HEK293 (cell line): ENCODE measurements at regions not wholly inside any gene's neighbourhood (a gene's known extent, or its start where the extent isn't known, plus 50 kb on each side); places are given as distances from the start of the nearest gene placed in this dataset.

Source experiments
- CTCF ChIA-PET: fragments of 350-600 bp; formaldehyde crosslinking; extraction: SDS; loops from one replicate; lab custom pipeline; 2021; ENCODE audit warnings: antibody characterized with exemption; lab: Yijun Ruan, JAX
- POLR2A ChIA-PET: fragments of 300-600 bp; formaldehyde crosslinking; extraction: SDS; loops from one replicate; lab custom pipeline; 2020; ENCODE audit warnings: antibody characterized with exemption, inconsistent platforms; lab: Yijun Ruan, JAX
- H3K27ac ChIP-seq: fragments of 200-500 bp; sonication (Bioruptor generic); 2 replicates; pipeline ENCODE4 v1.5.1; 2014; ENCODE audit warnings: low read depth, low read length, control low read depth, inconsistent platforms; ENCODE audit errors: extremely low read depth
- H3K36me3 ChIP-seq, 2 experiments: fragments of 200-500 bp in 1 of 2; sonication (Bioruptor generic) in 1 of 2; 1 replicate in 1 of 2; 2 replicates in 1 of 2; pipeline ENCODE4 v1.5.1; 2014 to 2017; ENCODE audit warnings: inconsistent platforms in 2 of 2, low read length in 2 of 2; ENCODE audit not compliant: control insufficient read depth in 2 of 2, insufficient read depth in 1 of 2
- H3K4me1 ChIP-seq: fragments of 200-500 bp; sonication (Bioruptor generic); 2 replicates; pipeline ENCODE4 v1.5.1; 2014; ENCODE audit warnings: mild to moderate bottlenecking, low read length, inconsistent platforms; ENCODE audit not compliant: control insufficient read depth, insufficient read depth
- H3K4me3 ChIP-seq: 2 replicates; pipeline ENCODE4 v1.5.1; 2011; ENCODE audit warnings: low read depth, mild to moderate bottlenecking, control low read depth, low read length, moderate library complexity
- H3K9me3 ChIP-seq: fragments of 200-500 bp; sonication (Bioruptor generic); 2 replicates; pipeline ENCODE4 v1.5.1; 2014; ENCODE audit warnings: low read depth, low read length, inconsistent platforms; ENCODE audit not compliant: control insufficient read depth, insufficient read depth
- GLI4 ChIP-seq: fragments of 450-650 bp; formaldehyde crosslinking; IDR thresholded peaks from 2 replicates; pipeline ENCODE4 v1.5.1; 2016; ENCODE audit warnings: missing biosample characterization, missing genetic modification characterization
- HOXA7 ChIP-seq: sonication (generic); formaldehyde crosslinking; IDR thresholded peaks from 2 replicates; pipeline ENCODE4 v1.8.1; 2022; ENCODE audit warnings: missing genetic modification reagents, borderline replicate concordance
- MEIS1 ChIP-seq: sonication (generic); formaldehyde crosslinking; IDR thresholded peaks from 2 replicates; pipeline ENCODE4 v1.8.1; 2022; ENCODE audit warnings: missing genetic modification reagents, mild to moderate bottlenecking, borderline replicate concordance
- REPIN1 ChIP-seq: fragments of 450-650 bp; formaldehyde crosslinking; IDR thresholded peaks from 2 replicates; pipeline ENCODE4 v1.5.1; 2017; ENCODE audit warnings: missing biosample characterization, missing genetic modification characterization, low read depth
- ZBTB1 ChIP-seq: fragments of 450-650 bp; formaldehyde crosslinking; IDR thresholded peaks from 2 replicates; pipeline ENCODE4 v1.5.1; 2016; ENCODE audit warnings: missing biosample characterization, missing genetic modification characterization
- ZBTB20 ChIP-seq: fragments of 450-650 bp; formaldehyde crosslinking; IDR thresholded peaks from 2 replicates; pipeline ENCODE4 v1.5.1; 2016; ENCODE audit warnings: missing biosample characterization, missing genetic modification characterization
- ZBTB7A ChIP-seq: fragments of 450-650 bp; formaldehyde crosslinking; IDR thresholded peaks from 2 replicates; pipeline ENCODE4 v1.5.1; 2016; ENCODE audit warnings: low read depth, missing biosample characterization, missing genetic modification characterization
- ZEB2 ChIP-seq: fragments of 450-650 bp; formaldehyde crosslinking; IDR thresholded peaks from 2 replicates; pipeline ENCODE4 v1.5.1; 2016; ENCODE audit warnings: missing biosample characterization, missing genetic modification characterization
- ZNF146 ChIP-seq: fragments of 450-650 bp; formaldehyde crosslinking; IDR thresholded peaks from 2 replicates; pipeline ENCODE4 v1.5.1; 2016; ENCODE audit warnings: missing biosample characterization, missing genetic modification characterization
- ZNF354C ChIP-seq: fragments of 450-650 bp; formaldehyde crosslinking; IDR thresholded peaks from 2 replicates; pipeline ENCODE4 v1.5.1; 2016; ENCODE audit warnings: missing biosample characterization, missing genetic modification characterization, low read depth, borderline replicate concordance
- ZNF362 ChIP-seq: fragments of 450-650 bp; formaldehyde crosslinking; IDR thresholded peaks from 2 replicates; pipeline ENCODE4 v1.5.1; 2016; ENCODE audit warnings: missing biosample characterization, missing genetic modification characterization
- ZNF394 ChIP-seq: fragments of 450-650 bp; formaldehyde crosslinking; IDR thresholded peaks from 2 replicates; pipeline ENCODE4 v1.5.1; 2016; ENCODE audit warnings: missing biosample characterization, missing genetic modification characterization, mild to moderate bottlenecking, moderate library complexity, borderline replicate concordance
- ZNF473 ChIP-seq: fragments of 450-650 bp; formaldehyde crosslinking; IDR thresholded peaks from 2 replicates; pipeline ENCODE4 v1.5.1; 2017; ENCODE audit warnings: missing biosample characterization, missing genetic modification characterization
- ZNF513 ChIP-seq: fragments of 450-650 bp; IDR thresholded peaks from 2 replicates; pipeline ENCODE4 v1.5.1; 2018; ENCODE audit warnings: missing biosample characterization, missing genetic modification characterization
- ZNF544 ChIP-seq: fragments of 450-650 bp; formaldehyde crosslinking; IDR thresholded peaks from 2 replicates; pipeline ENCODE4 v1.5.0; 2017; ENCODE audit warnings: missing biosample characterization, missing genetic modification characterization
- ZNF571 ChIP-seq: fragments of 450-650 bp; formaldehyde crosslinking; IDR thresholded peaks from 2 replicates; pipeline ENCODE4 v1.5.0; 2017; ENCODE audit warnings: missing biosample characterization, missing genetic modification characterization
- ZNF830 ChIP-seq: fragments of 450-650 bp; IDR thresholded peaks from 2 replicates; pipeline ENCODE4 v1.5.0; 2018; ENCODE audit warnings: missing biosample characterization, missing genetic modification characterization, low read depth, mild to moderate bottlenecking, moderate library complexity
- ZSCAN5A ChIP-seq: fragments of 450-650 bp; formaldehyde crosslinking; IDR thresholded peaks from 2 replicates; pipeline ENCODE4 v1.5.1; 2016; ENCODE audit warnings: missing biosample characterization, missing genetic modification characterization

- no peaks in the 10 kb centered on the region for H3K36me3 ChIP-seq
- H3K27ac ChIP-seq, result no peak overlapping the region
- no peaks in the 10 kb centered on the region; the same call in 1 of the 2 replicates for H3K9me3 ChIP-seq
- ChIA-PET POLR2A (no interaction called here), CTCF (no interaction called here)
- no peaks in the 10 kb centered on the region for H3K4me1 ChIP-seq
- TF ChIP-seq REPIN1 (tag by site-specific recombination), result no peak
- TF ChIP-seq ZBTB1 (tag by site-specific recombination), result no peak
- TF ChIP-seq ZNF362 (tag by site-specific recombination), result no peak
- TF ChIP-seq ZNF513 (tag by site-specific recombination), result no peak
- no peak for TF ChIP-seq ZBTB7A
- no peak for TF ChIP-seq ZEB2
- TF ChIP-seq ZBTB20 (tag by site-specific recombination), result no peak
- no peak for TF ChIP-seq ZNF146
- no peak for TF ChIP-seq ZNF354C
- H3K4me3 ChIP-seq, result no peak overlapping the region
Observed at GRCh38 chr12:128204711-128205110, 62.3 kb upstream of the TMEM132C start.

- no peaks in the 10 kb centered on the region for H3K36me3 ChIP-seq
- TF ChIP-seq ZNF473 (tag by site-specific recombination) (no peak), ZSCAN5A (tag by site-specific recombination) (no peak), ZNF394 (tag by site-specific recombination) (no peak), ZNF571 (tag by site-specific recombination) (0 out of 2 replicates have a peak, but pooled peaks have one; percentile 68)
- no peak overlapping the region for H3K27ac ChIP-seq
- ChIA-PET POLR2A (no interaction called here), CTCF (no interaction called here)
- no peaks in the 10 kb centered on the region; the same call in 1 of the 2 replicates for H3K9me3 ChIP-seq
- no peak overlapping the region for H3K4me3 ChIP-seq
- no peaks in the 10 kb centered on the region for H3K4me1 ChIP-seq
Observed at GRCh38 chr12:128205145-128205544, 61.8 kb upstream of the TMEM132C start.

GRCh38 chr12:128205758-128206157 lies 61.2 kb upstream of the TMEM132C start:
- H3K27ac ChIP-seq, result no peak overlapping the region
- no peaks in the 10 kb centered on the region for H3K4me1 ChIP-seq
- CTCF ChIA-PET, result no interaction called here
- no peaks in the 10 kb centered on the region for H3K36me3 ChIP-seq
- no peaks in the 10 kb centered on the region; the same call in 1 of the 2 replicates for H3K9me3 ChIP-seq
- no peak for TF ChIP-seq ZNF830
- TF ChIP-seq HOXA7 (CRISPR knock-in tag), result no peak
- TF ChIP-seq ZNF544 (tag by site-specific recombination), result no peak
- no peak for TF ChIP-seq MEIS1
- TF ChIP-seq GLI4 (tag by site-specific recombination), result no peak
- no peak for TF ChIP-seq ZSCAN5A (tag by site-specific recombination)
- TF ChIP-seq, all 188 proteins: peak for 0
- POLR2A ChIA-PET, result no interaction called here
- no peak overlapping the region for H3K4me3 ChIP-seq
